ENCODE measurements at regions not wholly inside any gene's neighbourhood (a gene's known extent, or its start where the extent isn't known, plus 50 kb on each side); places are given as distances from the start of the nearest gene placed in this dataset.

GRCh38 chr12:115177899-115178298 is 493.9 kb upstream of the TBX3 start:
- TF ChIP-seq YY1 (IDR thresholded peaks at IDR 0.05; ENCODE audit: insufficient read depth, insufficient read length), result no peak
- TF ChIP-seq SUZ12 (IDR thresholded peaks at IDR 0.05; ENCODE audit: extremely low read depth, insufficient read depth, insufficient read length), result no peak
- no peak for TF ChIP-seq ZNF274 (IDR thresholded peaks at IDR 0.05; ENCODE audit: low read depth, low read length)

Data from NT2/D1 (cell line).